GM19099 (cell line): ENCODE measurements at regions not wholly inside any gene's neighbourhood (a gene's known extent, or its start where the extent isn't known, plus 50 kb on each side); places are given as distances from the start of the nearest gene placed in this dataset.

Source experiments
- POLR2A ChIP-seq: IDR thresholded peaks from 3 replicates; pipeline ENCODE4 v1.6.1; 2011; ENCODE audit warnings: low read depth; ENCODE audit not compliant: insufficient read length; ENCODE audit errors: extremely low read depth

DNA sequence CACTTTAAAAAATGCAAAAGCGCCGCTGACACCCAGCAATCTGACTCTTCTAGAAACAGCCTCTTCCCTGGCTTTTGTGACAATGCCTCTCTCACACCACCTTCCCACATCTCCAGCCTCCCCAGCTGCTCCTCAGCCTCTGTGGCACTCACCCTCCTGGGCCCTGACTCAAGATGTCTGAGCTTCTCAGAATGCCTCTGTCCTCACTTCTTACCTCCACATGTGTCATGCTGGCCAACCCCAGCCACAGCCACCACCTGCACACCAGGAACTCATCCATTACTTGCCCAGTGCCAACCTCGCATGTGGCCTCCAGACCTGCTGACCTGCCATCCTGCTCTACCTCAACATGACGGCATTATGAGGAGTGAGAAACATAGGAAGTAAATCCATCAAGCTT lies 249.8 kb upstream of the RAB6C start:
- no peak for TF ChIP-seq POLR2A

GRCh38 chr2:129730979-129731378 lies 248.5 kb upstream of the RAB6C start:
- no peak for TF ChIP-seq POLR2A

DNA sequence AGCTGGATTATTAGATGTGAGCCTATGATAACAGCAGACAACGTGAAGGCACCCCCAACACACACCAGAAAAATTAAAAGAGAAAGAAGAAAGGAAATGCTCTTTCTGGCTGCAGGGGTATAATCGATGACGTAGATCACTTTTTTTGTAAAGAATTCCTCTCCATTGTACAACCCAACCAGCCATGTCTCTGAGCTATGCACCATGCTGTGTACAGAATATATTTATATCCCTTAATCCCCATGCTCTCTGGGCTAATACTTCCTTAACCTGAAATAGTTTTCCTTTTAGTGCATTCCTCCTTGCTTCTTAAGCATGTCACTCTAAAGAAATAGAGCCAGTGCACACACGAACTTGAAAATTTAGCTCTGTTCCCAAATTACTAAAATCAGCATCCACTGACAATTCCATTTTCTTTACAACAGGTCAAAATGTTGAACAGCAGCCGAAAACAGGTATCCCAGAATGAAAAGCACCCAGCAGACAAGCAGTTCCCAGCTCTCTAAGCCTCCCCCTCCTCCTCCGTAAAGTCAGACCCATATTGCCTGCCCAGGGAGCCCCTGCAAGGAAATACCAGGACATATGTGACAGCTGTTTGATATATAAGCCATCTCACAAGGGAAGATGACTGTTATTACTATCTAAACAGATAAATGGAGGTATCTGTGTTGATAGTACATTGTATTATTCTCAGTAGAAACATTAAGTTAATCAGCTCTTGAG lies 247.4 kb upstream of the RAB6C start:
- no peak for TF ChIP-seq POLR2A

DNA sequence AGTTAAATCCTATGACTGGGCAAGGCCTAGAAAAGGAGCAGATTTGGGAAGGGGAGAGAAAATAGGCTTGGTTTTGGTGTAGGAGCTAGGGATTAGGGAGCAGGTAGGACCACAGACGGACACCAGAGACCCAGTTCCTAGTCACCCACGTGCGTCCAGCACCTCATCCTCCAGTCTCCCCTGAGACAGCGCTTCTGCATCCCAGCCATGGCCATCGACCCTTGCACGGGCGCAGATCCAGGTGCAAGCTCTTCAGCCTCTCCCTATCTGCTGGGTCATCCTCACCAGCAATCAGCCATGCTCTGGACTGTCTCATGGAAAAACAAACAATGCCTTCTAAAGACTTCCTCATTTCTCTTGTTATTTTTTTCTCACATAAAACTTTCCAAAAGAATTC lies 246.8 kb upstream of the RAB6C start:
- TF ChIP-seq POLR2A: no peak

DNA sequence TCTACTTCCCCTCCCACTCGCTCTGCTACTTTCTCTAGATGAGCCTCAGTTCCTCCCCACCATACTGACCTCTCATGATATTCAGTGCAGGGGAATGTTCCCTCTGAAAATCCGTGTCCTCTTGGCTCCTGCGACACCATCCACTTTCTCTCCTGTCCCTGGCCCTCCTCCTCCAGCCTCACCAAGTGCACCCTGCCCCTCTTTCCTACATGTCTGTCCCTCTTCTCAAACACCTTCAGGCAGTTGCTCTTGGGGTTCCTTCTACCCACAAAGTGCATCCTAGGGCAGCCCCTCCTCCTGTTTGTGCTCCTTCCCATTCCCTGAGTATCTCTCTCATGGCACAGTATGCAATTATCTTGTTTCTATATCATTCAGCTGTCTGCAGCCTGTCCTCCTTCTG lies 246.4 kb upstream of the RAB6C start:
- TF ChIP-seq POLR2A: no peak

GRCh38 chr2:129733579-129733978 lies 245.9 kb upstream of the RAB6C start:
- TF ChIP-seq POLR2A: no peak

DNA sequence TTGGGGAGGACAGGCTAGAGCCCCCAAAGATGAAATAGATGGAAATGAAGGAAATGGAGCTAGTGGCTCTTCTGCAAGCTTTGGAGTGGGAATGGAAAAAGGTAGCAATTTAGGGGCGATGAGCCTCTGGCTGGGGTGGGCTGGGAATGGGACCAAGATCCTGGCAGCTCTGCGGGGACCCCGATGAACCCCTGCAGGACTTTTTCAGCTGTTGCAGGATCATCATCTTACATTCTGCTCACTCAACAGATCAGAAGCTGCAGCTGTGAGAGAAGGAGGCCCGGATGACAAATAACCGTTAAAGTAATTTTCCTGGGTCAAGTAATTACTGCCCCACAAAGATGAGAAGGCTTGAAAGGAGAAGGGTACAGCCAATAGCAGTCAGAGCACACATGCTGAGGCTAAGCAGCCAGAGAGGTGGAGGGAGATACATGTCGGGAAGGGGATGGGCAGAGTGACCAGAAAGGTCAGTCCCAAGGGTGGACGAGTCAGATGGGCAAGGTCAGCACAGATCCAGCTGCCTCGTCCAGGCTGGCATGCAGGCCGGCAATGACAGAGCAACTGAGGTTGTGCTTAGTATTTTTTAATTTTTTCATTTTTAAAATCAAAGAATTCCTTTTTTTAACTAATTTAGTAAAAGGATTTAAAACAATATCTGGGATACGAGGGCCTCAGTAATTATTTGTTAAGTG lies 245.0 kb upstream of the RAB6C start:
- TF ChIP-seq POLR2A: no peak

DNA sequence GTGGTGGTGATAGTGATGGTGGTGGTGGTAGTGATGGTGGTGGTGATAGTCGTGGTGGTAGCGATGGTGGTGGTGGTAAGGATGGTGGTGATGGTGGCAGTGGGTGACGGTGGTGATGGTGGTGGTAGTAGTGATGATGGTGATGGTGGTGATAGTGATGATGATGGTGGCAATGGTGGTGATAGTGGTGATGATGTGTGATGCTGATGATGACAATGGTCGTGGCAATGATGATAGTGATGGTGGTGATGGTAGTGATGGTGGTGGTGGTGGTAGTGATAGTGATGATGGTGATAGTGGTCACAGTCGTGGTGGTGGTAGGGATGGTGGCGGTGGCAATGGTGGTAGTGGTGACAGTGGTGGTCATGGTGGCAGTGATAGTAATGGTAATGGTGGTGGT lies 243.9 kb upstream of the RAB6C start:
- no peak for TF ChIP-seq POLR2A

GRCh38 chr2:129737660-129738527 lies 241.6 kb upstream of the RAB6C start:
- TF ChIP-seq POLR2A: no peak

DNA sequence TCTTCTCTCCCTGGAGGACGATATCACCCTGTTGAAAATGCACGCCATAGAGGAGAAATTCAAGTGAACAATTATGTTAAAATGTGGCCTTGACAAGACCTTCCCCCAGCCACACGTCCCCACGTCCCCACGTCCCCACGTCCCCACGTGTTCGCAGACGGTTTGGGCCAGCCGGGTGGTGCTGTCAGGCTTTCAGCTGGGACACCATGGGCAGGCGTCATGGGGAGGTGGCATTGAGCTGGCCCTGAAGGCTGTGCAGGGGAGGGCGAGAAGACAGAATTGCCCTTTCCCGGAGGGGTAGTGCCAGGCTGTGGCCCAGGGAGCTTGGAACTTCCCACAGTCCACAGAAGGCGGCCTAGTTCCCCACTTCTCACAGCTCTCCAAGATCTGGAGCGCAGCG lies 240.7 kb upstream of the RAB6C start:
- TF ChIP-seq POLR2A: no peak

DNA sequence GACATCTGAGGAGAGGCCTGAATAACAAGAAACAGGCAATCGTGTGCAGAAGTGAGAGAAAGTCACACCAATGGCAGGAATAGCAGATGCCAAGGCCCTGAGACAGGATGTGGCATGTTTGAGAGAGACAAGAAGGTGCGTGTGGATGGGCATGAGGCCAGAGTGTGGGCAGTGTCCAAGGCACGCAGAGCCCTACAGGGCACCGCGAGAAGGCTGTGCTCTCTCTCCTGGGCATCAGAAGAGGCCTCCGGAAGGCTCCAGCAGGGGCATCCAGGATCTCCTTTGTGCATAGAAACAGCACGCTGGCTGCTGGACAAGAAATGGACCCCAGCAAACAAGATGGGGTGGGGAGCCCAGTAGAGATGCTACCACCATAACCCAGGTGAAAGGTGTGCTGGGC lies 239.0 kb upstream of the RAB6C start:
- no peak for TF ChIP-seq POLR2A

DNA sequence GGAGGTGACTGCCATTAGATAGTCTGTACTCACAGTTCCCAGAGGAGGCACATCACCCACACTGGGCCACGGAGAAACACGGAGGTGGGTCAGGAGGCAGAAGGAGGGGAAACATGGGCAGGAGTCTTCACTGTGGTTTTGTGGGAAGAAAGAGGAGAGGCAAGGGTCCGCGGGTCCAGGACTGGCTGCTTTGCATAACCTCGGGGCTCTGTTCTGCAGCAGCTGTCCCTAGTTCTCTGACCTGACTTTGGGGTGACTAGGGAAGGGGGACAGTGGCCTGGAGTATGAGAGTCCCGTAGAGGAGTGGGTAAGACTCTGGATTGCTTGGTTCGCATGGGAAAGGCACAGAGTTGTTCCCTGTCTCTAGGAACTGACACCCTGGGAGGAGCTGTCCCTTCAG lies 238.3 kb upstream of the RAB6C start:
- TF ChIP-seq POLR2A: no peak

GRCh38 chr2:129741623-129742022 lies 237.8 kb upstream of the RAB6C start:
- TF ChIP-seq POLR2A: no peak

DNA sequence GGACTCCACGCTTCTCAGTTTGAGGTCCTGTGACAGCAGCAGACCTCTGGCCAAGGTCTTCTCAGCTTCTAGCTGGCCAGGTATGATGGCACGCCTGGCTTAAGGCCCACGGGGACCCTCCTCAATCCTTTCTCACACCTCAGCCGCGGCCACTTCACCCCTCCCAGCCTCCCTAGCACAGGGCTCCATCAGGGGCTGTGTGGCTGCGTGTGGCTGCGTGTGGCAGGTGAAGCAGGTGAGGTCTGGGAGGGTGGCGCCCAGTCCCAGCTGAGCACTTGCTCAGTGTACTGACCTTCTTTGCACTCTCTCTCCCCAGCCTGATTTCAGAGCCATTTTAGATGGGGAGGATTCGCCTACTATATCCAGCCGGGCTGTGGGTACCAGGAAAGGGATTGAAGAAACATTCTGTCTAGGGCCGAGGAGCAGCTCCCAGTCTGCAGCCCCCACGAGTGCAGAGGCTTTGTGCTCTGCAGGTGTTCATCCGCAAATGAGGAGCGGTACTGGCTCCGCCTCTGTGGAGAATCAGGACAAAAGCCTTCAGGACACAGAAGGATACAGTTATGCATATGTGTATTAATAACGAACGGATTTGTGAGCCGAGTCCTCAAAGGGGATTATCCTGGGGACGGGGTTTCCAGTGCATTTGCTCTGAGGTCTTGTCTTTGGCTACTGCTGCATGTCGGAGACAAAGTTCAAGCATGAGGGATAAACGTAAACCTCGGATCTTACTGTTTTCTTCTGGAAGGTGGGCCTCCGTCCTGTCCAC lies 236.9 kb upstream of the RAB6C start:
- no peak for TF ChIP-seq POLR2A

DNA sequence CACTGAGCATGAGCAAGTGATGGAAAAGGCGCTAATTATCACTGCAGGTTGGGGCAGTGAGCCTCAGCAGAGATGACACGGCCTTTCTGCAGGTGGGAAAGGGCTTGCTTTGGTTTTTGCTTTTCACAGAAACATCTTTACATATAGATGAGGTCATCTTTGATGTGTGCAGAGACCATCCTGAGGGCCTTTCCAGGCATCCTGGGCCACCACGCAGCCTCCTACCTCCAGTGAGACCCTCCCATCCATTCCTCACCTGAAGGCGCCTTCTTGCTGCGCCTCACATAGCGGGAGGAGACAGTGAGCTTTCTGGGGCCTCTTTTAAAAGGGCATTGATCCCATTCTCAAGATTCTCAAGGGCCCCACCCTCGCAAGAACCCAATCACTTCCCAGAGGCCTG lies 235.3 kb upstream of the RAB6C start:
- TF ChIP-seq POLR2A: no peak
